ENCODE measurements at regions not wholly inside any gene's neighbourhood (a gene's known extent, or its start where the extent isn't known, plus 50 kb on each side); places are given as distances from the start of the nearest gene placed in this dataset.
A peak's percentile ranks its signal among the peaks of the same experiment; 100 is the strongest.
"Not testable (repeated sequence)": the region's sequence is repeated elsewhere in the genome, so short reads cannot be mapped to it uniquely, and the experiment has no call there.

DNA sequence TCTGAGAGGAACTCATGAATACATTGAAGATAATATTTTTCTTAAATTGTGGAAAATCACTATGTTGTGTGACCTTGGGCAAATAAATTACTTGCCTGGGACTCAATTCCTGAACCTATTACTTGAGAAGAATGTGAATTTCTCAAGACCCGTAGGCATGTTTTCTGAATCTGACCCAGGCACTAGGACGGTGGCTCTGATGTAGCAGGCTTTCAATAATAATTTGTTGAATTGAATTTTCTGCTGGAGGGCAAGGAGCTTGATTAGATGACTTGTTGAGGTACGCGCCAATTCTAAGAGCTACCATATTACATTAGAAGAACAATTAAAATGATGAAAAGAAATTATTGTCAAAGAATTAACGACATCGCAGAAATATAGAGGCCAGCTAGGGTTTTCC, 150.2 kb upstream of the LRRC3B start:
- no peak for DNase-seq (ENCODE audit: extremely low read depth, low read depth)

DNA sequence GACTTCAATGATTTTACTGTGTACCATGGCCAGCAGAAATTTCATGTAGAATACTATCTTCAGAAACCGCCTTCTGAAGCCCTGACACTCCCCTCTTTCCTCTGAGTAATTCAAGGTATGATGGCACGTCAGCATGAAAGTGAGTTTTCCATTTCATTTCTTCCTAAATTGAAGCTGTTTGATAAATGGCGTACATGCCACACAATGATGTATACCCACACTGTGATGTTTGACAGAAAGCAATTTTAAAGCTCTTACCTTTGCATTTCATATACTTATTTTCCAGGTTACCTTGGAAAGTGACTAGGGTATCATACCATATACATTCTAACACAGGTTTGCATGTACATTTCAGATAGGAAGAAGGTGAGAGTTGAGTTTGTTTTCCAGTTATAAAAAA, 147.9 kb upstream of the LRRC3B start:
- DNase-seq (ENCODE audit: extremely low read depth, low read depth), result no peak

DNA sequence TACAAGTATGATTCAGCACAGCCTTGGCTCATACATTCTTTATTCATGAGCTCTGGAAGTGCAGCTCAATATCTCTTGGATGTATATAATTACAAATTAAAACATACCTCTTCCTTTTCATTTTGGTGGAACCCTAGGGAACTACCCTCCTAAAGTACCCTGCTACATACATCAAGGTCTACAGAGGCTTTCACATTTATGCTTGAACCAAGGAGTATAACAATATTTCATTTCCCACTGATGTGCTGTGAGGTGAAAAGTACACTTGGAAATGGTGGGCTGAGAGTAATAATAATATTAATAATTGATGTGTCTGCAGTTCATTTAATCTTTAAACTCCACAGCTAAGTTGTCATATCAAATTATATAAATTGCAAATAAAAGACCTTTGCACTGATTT, 142.2 kb upstream of the LRRC3B start:
- DNase-seq (ENCODE audit: extremely low read depth, low read depth), result no peak

DNA sequence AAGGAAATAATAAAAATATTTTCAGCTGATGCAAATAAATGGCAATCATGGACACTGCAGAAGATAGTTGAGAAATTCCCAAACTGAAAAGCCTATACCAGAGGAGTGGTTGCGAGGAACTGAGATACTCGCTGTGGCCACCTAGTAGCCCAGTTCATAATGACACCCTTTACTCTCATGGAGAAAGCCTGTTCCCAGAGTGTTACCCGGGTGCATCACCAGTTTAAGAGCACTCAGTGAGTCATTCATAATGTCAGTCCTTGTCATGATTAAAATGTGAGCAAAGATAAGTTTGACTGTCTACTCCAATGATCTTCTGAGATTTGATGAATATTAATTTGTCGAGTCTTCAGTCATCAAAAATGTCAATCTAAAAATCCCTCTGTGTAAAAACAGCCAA, 138.4 kb upstream of the LRRC3B start:
- DNase-seq (ENCODE audit: extremely low read depth, low read depth), result peak; percentile 7

DNA sequence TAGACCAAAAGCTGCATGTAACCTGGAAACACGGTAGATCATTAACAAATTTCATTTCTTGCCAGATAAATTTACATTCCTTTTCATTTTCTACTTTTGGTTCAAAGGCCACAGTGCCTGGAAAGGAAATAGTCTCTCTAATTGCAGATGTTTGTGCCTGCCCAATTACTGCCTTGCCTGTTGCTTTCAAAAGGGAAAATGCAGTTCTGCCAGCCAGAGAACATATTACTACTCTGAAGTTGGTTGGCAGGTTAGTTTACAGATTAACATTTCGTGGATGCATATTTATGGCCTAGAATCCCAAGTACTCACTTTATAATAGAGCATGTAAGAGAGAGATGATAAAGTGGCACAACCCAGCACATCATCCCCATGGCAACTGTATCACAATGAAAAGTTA, 124.3 kb upstream of the LRRC3B start:
- no peak for DNase-seq (ENCODE audit: extremely low read depth, low read depth)

DNA sequence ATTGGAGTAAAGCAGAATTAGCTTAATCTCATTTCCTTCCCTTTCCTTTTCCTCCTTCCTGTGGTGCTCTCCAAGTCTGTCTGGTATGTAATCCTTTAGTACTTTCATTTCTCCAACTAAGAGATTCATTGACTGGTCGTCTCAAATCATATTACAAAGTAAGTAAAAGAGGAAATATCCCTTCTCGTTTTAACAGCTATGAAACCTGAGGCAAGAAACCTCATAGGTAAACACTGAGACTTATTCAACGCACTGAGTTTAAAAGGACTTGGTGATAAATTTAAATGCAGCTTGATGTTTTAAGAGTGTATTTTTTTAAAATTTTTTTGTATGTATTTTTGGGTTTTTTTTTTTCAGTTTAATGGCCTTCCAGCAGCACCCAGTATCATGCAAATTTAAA, 117.2 kb upstream of the LRRC3B start:
- no peak for DNase-seq (ENCODE audit: extremely low read depth, low read depth)

DNA sequence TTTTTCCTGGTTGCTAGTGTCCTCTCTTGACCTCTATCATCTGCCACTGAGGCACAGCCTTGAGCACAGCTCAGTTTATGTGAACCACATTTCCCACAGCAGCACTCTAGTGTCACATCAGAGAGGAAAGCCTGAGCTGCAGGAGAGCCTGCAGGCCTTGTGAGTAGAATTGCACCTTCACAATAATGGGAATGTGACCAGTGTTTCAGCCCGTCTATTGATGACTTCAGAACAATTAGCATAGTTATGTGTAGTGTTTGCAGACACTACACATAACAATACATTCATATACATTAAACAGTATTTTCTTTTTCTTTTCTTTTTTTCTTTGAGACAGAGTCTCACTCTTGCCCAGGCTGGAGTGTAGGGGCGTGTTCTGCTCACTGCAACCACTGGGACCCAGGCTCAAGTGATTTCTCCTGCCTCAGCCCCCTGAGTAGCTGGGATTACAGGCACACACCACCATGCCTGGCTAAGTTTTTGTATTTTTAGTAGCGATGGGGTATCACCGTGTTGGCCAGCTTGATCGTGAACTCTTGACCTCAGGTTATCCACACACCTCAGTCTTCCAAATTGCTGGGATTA, 108.0 kb upstream of the LRRC3B start:
- DNase-seq (ENCODE audit: extremely low read depth, low read depth), result not testable (repeated sequence)

DNA sequence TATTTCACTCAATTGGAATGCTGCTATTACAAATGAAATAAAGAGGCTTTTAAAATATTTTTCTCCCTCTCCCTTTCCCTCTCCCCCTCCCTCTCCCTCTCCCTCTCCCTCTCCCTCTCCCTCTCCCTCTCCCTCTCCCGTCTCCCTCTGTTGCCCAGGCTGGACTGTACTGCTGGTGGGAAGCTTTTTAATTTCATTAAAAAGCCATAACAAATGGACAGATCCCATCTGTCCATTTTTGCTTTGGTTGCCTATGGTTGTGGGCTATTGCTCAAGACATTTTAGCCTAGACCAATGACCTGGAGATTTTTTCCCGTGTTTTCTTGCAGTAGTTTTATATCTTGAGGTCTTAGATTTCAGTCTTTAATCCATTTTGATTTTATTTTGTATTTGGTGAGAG, 107.2 kb upstream of the LRRC3B start:
- no peak for DNase-seq (ENCODE audit: extremely low read depth, low read depth)

DNA sequence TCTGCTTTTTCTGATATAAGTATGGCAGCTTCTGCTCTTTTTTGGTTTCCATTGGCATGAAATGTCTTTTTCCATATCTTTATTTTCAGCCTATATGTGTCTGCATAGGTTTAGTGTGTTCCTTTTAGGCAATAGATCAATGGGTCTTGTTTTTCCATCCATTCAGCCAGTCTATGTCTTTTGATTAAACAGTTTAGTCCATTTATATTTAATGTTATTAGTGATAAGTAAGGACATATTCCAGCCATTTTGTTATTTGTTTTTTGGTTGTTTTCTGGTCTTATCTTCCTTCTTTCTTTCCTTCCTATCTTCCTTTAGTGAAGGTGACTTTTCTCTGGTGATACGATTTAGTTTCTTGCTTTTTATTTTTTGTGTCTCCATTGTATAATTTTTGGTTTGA, 101.3 kb upstream of the LRRC3B start:
- no peak for DNase-seq (ENCODE audit: extremely low read depth, low read depth)

DNA sequence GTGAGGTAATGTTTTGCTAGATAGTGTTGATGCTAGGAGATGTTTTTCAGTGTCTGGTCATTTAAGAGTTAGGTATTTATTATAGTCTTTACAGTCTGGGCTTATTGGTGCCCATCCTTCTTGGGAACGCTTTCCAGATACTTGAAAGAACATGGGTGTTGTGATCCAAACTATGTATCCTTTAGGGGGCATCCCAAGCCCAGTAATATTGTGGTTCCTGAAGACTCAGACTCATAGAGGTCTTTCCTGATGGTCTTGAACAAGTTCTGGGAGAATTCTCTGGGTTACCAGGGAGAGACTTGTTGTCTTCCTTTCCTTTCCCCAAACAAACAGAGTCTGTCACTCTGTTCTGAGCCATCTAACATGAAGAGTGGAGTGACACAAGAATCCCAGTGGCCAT, 99.7 kb upstream of the LRRC3B start:
- no peak for DNase-seq (ENCODE audit: extremely low read depth, low read depth)

DNA sequence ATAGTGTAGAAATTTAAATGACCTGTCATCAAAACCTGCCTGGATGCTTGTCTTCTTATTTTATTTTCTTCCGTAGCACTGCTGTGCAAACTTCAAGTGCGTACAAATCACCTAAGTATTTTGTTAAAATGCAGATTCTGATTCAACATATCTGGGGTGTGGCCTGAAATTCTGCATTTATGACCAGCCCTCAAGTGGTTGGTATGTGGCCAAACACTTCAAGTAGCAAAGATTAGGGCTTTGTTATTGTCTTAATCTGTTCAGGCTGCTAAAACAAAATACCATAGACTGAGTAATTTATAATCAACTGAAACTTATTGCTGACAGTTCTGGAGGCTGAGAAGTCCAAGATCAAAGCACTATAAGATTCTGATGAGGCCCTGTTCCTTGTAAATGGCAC, 97.6 kb upstream of the LRRC3B start:
- no peak for DNase-seq (ENCODE audit: extremely low read depth, low read depth)

DNA sequence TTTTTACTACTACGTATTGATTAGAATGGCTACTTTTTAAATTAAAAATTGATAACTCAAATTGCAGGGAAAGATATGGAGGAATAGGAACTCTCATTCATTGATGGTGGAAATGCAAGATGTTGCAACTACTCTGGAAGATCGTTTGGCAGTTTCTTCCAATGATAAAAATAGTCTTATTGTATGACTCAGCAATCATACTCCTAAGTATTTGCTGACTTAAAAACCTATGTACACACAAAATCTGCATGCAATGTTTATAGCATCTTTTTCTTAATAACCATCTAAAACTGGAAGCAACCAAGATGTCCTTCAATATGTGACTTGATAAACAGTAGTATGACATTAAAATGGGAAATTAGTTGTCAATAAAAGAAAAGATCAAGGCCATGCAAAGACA, 87.4 kb upstream of the LRRC3B start:
- no peak for DNase-seq (ENCODE audit: extremely low read depth, low read depth)

DNA sequence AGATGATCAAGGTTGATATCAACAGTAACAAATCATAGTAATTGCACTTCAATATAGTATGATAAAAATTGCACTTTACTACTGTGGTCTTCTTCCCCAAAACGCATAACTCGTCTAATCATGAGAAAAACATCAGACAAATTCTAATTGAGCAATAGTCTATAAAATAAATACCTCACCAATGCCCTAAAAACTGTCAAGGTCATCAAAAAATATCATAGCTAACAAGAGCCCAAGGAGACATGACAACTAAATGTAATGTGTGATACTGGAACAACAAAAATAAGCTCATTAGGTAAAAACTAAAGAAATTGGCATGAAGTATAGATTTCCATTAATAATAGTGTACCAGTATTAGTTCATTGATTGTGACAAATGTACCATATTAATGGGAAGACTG, 85.6 kb upstream of the LRRC3B start:
- DNase-seq (ENCODE audit: extremely low read depth, low read depth), result no peak

DNA sequence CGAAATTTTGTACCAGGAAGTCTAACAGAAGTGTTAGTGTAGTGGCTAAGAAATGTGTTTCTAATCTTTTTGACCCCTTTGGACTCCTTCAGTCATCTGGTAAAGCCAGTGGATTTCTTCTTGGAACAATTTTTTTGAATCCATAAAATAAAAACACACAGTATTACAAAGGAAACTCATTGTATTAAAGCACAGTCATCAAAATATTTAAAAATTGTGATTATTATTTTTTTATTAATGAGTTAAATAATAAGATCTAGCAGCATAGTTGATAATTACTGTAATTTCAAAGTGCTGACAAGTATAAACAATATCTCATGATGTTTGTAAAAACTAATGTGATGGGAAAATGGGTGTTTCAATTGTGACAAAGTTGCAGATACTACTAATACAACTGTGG, 72.2 kb upstream of the LRRC3B start:
- DNase-seq (ENCODE audit: extremely low read depth, low read depth), result no peak

DNA sequence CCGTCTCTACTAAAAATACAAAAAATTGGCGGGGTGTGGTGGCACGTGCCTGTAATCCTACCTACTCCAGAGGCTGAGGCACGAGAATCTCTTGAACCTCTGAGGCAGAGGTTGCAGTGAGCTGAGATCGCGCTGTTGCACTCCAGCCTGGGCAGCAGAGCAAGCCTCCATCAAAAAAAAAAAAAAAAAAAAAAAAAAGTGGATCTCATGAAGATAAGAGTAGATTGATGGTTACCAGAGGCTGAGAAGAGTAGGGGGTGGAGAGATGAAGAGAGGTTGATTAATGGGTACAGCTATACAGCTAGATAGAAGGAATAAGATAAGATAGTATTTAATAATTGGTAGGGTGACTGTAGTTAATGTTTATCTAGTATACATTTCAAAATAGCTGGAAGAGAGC, 65.9 kb upstream of the LRRC3B start:
- DNase-seq (ENCODE audit: extremely low read depth, low read depth), result no peak

DNA sequence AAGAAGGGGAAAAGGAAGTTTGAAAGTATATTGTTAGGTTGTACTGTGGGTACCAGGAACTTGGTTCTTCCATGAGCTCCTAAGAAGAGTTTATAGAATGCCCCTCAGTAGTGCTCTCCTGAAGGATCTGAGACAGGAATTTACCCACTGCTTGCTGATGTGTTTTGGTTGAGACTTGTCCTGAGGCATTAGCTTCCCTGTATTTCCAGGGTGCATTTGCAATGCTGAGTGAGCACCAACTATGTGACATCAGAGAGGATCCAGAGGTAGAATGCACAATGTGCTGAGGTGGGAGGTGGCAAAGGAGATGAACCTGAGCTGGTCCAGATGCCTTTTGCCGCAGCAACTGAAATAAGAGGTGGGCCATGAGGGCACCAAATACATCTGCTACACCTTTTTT, 64.3 kb upstream of the LRRC3B start:
- no peak for DNase-seq (ENCODE audit: extremely low read depth, low read depth)

DNA sequence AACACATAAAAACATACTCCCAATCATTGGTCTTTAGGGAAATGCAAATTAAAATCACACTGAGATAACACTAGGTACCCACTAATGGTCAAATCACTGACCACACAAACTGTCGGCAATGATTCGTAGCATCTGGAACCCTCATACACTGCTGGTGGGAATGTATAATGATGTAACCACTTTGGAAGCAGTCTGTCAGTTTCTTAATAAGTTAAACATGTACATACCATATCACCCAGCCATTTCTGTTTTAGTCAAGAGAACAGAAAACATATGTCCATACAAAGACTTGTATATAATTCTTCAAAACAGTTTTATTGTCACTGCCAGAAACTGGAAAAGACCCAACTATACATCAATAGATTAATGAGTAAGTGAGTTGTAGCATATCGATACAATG, 63.3 kb upstream of the LRRC3B start:
- DNase-seq (ENCODE audit: extremely low read depth, low read depth), result no peak

DNA sequence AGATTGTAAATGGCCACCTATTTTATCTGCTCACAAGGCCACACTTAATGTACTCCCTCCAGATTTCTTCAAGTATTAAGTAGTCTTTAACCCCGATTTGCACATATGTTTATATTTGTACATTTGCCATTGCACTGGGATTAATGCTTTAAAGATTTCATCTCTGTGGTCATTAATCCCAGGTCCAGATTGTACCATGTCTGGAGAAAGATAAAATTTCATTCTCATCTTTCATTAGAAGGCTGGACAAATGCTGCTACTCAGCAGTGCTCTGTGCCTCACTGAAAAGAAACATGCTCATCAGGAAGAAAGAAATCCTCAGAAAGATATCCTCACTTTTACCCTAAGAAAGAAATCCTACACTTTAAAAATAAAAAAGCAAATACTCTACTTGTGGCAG, 62.5 kb upstream of the LRRC3B start:
- DNase-seq (ENCODE audit: extremely low read depth, low read depth), result no peak

DNA sequence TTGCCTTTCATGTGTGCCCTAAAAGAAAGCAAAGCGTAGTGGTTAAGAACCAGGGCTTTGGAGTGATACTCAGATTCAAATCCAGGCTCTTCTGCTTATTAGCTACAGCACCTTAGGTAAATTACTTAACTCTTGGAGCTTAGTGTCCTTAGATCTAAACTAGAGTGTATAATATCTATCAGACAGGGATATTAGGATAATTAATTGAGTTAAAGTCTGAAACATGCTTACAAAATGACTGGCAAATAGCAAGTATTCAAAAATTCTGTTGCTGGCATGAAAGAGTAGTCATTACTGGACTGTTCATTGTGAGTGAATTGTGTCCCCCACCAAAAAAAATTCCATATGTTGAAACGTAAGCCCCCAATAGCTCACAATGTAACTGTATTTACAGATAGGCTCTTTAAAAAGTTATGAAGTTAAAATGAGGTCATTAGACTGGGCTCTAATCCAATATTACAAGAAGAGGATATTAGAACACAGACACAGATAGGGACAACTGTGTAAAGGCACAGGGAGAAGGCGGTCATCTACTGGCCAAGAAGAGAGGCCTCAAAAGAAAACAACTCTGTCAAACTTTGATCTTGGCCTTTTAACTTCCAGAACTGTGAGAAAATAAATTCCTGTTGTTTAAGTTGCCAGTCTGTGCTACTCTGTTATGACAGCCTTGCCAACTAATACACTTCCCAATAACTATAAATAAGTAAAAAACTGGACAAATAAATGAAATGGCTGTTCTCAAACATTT, 60.4 kb upstream of the LRRC3B start:
- DNase-seq (ENCODE audit: extremely low read depth, low read depth), result no peak
